NOMO-1 (cell line): ENCODE measurements at regions not wholly inside any gene's neighbourhood (a gene's known extent, or its start where the extent isn't known, plus 50 kb on each side); places are given as distances from the start of the nearest gene placed in this dataset.

ENCODE experiments used
- DNase-seq, 2 experiments: peaks; one replicate each; lab custom pipeline; 2025; ENCODE audit not compliant: unreplicated experiment in 2 of 2; lab: John Stamatoyannopoulos, UW

GRCh38 chr2:30310371-30310770 lies 79.0 kb downstream of the LBH start:
- no peak for DNase-seq

GRCh38 chr2:30310955-30311354 lies 79.6 kb downstream of the LBH start:
- DNase-seq: no peak

GRCh38 chr2:30311711-30312110 lies 80.4 kb downstream of the LBH start:
- DNase-seq: no peak

GRCh38 chr2:30312916-30313315 lies 81.6 kb downstream of the LBH start:
- no peak for DNase-seq

GRCh38 chr2:30314981-30315380 lies 83.6 kb downstream of the LBH start:
- no peak for DNase-seq

- DNase-seq: no peak
These were observed 84.2 kb downstream of the LBH start for GRCh38 chr2:30315391-30316063.

- DNase-seq: no peak
These were observed 85.1 kb downstream of the LBH start for GRCh38 chr2:30316408-30316807.

- no peak for DNase-seq
These were observed 87.9 kb downstream of the LBH start for GRCh38 chr2:30318987-30319782.

GRCh38 chr2:30321466-30321865 lies 90.1 kb downstream of the LBH start:
- DNase-seq: no peak

GRCh38 chr2:30323499-30323898 lies 92.2 kb downstream of the LBH start:
- DNase-seq: no peak

- DNase-seq: no peak
These were observed 93.0 kb downstream of the LBH start for GRCh38 chr2:30324245-30324908.

GRCh38 chr2:30325600-30326328 lies 94.4 kb downstream of the LBH start:
- DNase-seq: no peak

GRCh38 chr2:30326497-30326896 lies 95.2 kb downstream of the LBH start:
- DNase-seq: no peak

- no peak for DNase-seq
These were observed 99.7 kb downstream of the LBH start for GRCh38 chr2:30331038-30331437.

GRCh38 chr2:30331869-30332268 lies 100.5 kb downstream of the LBH start:
- no peak for DNase-seq

GRCh38 chr2:30332791-30333453 lies 101.6 kb downstream of the LBH start:
- no peak for DNase-seq

- peak in 1 of 2 experiments; percentile 4 for DNase-seq
These were observed 103.5 kb downstream of the LBH start for GRCh38 chr2:30334762-30335363.

- DNase-seq: no peak
These were observed 104.8 kb downstream of the LBH start for GRCh38 chr2:30336084-30336483.

GRCh38 chr2:30336978-30337841 lies 105.9 kb downstream of the LBH start:
- DNase-seq: peak in 1 of 2 experiments; percentile 75
